ENCODE measurements at regions not wholly inside any gene's neighbourhood (a gene's known extent, or its start where the extent isn't known, plus 50 kb on each side); places are given as distances from the start of the nearest gene placed in this dataset.

DNA sequence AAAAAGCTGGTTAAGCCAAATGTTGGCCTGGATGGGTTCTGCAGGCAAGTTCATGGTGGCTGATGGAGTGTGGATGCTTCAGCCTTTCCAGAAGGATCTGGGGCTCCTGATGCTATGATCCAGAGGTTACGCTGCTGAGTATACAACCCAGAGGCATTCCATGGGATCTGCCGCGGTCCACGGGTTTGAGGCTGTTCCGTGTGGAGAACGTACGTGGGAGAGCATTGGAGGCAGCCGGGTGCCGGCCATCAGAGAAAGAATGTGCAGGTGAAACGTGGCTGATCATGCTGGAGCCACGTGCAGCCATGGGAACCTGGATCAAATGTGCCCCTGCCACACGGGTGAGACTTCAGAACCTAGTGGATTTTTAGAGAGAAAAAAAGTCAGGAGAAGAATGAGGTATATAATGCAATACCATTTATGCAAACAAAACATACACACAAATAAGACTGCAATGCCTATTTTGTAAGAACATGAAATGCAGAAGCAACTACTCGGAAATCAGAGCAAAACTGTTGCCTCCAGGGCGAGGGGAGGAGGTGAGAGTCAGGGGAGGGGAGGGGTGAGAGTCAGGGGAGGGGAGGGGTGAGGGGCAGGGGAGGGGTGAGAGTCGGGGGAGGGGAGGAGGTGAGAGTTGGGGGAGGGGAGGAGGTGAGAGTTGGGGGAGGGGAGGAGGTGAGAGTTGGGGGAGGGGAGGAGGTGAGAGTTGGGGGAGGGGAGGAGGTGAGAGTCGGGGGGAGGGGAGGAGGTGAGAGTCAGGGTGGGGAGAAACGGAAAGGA is 116.5 kb upstream of the C1orf174 start:
- no peak for DNase-seq (ENCODE audit: low spot score)

DNA sequence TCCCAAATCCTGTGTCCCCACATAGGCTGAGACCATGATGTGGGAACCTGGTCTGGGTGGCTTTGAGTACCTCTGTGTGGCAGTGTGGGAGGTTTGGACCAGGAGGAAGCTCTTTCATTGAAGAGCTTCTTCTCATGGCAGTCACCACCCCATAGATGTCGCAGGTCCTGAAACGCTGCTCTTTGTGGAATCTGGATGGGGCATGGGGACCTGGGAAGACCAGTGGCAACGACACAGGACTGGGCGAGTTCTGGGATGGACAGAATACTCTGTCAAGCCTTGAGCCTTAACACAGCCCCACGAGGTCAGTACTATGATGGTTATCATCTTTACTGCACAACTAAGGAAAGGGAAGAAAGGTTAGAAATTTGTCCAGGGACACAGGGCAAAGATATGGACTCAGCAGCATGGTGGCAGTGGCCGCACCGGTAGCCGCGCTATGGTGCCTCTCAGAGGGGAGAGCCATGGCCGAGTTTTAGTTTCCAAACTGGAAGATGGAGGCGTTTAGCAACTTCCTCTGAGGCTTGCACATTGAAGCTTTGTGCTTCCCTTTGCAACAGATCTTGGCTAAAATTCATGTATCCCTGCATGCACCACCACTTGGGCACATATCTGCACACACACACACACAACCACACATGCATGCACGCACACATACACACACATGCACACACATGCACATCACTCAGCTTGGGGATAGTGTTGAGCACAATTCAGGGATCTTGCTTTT is 117.7 kb upstream of the C1orf174 start:
- DNase-seq (ENCODE audit: low spot score), result no peak

DNA sequence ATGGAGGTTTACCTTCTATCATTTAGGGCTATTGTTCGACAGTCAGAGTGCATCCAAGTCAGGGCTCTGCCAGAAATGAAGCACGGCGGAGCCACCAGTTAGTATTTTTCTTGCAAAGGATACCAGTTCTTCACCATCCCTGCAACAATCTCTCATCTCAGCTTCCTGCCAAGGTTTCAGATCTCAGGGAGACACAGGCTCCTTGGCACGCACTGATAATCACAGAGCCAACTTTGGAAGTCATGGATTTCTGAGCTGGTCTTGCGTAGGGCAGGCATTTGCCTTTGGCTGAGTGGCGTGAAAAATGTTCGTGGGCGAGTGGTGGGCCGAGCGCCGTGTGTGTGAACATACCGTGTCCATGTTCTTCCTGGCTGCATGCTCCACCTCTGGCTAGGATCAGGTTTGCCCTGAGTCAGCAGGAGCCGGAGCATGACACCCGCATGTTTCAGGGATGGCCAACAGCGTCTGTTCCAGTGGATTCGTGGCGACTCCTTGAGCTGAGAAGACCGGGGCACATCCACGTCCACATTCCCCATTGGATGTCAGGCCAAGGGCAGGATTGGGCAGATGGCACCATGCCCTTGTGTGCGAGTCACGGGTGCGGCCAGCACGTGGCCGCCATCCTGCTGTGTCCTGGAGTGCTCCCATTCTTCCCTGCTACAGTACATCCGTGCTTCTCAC is 118.5 kb upstream of the C1orf174 start:
- no peak for DNase-seq (ENCODE audit: low spot score)

DNA sequence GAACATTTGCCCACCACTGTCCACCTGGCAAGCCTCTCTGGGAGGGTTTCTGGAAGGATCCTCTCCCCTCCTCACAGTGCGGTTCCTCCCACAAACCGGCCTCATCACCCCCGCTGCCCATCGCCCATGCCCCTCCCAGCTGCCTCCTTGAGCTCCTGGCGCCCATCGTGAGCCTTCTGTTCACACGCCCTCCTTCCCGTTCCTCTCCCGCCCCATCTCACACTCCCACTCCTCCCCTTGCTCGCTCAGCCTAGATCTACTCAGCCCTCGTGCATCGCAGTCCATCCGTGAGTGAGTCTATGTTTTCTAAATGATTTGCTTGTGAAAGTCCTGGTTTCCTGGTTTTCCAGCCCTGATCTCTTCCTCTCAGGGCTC is 119.1 kb upstream of the C1orf174 start:
- no peak for DNase-seq (ENCODE audit: low spot score)

DNA sequence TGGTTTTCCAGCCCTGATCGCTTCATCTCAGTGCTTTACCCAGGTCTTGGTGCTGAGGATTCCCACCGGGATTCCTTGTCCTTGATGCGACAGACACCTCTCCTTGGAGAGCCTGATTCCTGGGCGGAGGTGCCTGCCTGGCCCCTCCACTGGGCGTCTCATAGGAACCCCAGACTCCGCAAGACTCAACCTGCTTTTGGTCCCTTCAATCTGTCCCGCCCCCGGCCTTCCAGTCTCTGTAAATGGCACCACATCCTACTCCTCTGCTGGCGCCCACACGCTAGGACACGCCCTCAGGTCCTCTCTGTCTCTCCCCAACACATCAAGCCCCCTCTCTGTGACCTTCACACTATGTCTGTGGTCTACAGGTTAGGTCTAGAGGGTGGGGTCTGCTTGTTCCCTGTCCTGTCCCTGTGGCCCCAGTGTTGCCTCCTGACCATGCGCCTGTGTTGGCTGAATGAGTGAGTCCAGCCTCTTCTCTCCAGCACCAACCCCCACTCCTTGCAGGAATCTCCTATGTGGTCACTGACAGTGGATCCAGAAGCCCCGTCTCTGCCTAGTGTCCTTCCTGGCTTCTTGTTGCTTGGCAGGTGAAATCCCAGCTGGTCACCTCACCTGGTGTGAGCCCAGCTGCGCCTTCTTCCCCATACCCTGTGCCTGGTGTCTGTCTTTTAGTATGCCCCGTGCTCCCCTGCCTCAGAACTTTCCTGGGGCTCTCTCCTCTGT is 119.7 kb upstream of the C1orf174 start:
- DNase-seq (ENCODE audit: low spot score), result no peak

DNA sequence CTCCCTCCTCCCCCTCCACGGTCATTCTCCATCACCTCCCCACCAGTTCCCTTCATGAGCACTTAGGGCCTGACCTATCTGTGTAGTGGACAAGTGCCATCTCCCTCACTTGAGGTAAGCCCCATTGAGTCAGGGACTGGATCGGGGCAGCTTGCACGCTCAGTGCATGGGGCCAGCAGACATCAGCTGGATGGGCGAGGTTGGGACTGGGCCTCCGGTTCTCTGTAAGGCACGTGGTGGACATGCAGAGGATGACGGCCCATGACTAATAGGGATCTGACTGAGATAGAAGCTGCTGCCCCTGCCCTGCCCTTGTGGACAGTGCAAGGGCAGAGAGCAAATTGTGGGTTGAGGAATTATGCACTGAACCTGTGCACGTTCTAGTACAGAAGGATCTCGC is 120.4 kb upstream of the C1orf174 start:
- no peak for DNase-seq (ENCODE audit: low spot score)

DNA sequence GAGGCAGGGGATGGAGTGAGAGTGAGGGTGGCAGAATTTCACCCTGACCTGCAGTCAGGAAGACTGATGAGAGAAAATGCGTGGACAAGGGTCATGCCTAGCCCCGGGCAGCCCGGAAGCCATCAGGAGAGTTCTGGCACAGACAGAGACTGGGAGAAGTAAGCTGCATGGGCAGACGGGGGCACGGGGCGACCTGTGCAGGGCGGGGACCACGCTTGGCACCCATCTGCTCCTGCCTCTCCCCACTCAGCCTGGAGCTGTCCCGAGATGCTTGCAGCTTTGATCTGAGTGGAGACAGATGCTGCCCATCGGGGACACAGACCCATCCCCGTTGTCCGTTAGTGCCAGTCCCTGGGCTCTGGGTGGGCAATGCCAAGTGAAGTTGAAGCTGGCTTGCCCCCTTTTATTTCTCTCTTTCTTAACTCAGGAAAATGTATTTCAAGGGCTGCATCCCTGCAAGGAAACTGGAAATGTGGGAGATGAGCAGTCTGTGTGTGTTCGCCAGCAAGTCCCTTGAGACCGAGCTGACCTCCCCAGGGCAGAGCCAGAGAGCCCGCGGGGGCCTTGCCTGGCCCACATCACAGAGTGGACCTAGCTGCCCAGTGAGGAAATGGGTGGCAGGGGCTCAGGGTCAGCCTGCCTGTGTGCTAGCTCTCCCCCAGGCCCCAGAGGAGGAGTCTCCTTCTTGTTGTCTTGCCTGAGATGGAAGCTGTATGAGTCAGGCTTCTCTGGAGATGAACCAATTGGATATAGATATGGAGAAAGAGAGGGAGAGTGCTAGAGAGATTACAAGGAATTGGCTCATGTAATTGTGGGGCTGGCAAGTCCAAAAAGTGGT is 121.3 kb upstream of the C1orf174 start:
- DNase-seq (ENCODE audit: low spot score), result no peak

DNA sequence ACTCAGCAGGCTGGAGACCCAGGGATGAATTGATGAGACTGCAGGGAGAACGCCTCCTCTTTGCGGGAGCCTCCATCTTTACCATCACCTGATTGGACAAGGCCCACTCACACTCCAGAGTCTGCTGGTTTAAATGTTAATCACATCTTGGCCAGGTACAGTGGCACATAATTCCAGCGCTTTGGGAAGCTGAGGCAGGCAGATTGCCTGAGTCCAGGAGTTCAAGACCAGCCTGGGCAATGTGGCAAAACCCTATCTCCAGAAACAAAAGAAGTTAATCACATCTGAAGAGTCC is 121.8 kb upstream of the C1orf174 start:
- DNase-seq (ENCODE audit: low spot score), result no peak

DNA sequence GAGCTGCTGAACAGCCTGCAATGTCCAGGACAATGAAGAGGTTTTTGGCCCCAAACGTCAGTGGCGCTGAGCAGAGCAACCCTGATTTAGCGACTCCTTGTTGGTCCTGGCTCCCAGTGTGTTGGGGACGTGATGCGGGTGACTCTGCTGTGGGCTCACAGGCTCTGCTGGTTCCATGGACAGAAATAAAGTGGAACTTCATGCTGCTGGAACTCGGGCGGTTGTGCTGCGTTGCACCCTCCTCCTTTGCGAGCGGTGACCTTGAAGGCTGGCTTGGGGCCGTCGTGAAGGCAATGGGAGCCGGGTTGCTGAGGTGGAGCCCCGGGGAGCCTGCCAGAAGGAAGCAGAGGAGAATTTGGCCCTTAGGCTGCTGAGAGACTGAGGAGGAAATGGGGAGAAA is 122.6 kb upstream of the C1orf174 start:
- no peak for DNase-seq (ENCODE audit: low spot score)

DNA sequence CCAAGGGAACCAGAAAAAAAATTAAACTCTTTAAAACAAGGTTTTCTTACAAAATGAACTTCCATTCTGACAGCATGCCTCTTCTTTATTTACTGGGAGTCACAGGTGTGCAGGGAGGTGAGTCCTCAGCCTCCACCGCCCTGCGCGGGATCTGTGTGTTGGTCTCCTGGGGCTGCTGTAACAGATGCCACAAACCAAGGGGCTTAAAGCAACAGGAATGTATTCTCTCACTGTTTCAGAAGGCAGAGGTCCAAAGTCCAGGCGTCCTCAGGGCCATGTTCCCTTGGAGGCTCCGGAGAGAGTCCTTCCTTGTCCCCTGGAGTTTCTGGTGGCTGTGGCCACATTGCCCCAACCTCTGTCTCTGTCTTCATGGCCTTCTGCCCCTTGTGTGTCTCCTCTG is 123.6 kb upstream of the C1orf174 start:
- no peak for DNase-seq (ENCODE audit: low spot score)

DNA sequence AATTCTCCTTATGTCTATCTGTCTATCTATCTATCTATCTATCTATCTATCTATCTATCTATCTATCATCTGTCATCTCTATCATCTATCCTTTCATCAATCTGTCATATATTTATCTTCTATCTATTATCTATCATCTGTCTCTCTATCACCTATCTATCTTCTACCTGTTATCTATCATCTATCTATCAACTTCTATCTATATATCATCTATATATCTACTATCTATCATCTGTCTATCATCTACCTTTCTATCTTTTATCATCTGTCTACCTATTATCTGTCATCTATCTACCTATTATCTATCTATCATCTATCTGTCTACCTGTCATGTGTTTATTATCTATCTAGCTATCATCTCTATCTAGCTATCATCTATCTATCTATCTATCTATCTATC is 124.7 kb upstream of the C1orf174 start:
- no peak for DNase-seq (ENCODE audit: low spot score)

DNA sequence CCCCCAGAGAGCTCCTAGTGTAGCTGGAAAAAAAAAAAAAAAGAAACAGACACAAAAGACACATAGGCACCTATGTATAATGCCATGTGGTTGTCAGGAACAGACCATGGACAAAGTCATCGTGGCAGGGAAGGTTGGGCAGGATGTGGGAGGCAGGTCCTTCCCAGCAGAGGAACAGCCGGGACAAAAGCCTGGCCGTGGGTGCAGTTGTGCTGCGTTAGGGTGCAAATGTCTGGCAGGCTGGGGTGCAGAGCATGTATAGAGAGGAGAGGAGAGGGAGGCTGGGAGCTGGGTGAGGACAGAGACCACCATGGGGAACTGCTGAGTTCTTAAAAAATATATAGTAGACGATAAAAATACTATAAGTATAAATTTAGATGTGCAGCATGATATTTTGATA is 125.7 kb upstream of the C1orf174 start:
- DNase-seq (ENCODE audit: low spot score), result no peak

DNA sequence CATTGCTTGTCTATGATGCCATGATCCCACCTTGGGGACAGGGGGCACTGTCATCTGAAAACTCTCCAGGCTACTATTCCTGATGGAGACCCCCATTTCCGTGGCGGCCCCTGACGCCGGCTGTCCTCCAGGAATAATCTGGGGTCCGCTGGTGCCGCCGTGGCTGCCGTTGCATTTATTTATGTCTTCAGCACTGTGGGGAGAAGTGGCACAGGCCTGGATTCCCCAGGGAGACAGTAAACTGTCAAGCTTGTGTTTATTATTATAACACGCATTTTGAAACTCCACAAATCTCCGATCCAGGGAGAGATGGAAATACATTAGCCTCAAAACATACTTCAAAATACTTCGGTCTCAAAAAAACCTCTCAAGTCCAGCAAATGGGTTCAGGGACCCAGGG is 126.9 kb upstream of the C1orf174 start:
- no peak for DNase-seq (ENCODE audit: low spot score)

DNA sequence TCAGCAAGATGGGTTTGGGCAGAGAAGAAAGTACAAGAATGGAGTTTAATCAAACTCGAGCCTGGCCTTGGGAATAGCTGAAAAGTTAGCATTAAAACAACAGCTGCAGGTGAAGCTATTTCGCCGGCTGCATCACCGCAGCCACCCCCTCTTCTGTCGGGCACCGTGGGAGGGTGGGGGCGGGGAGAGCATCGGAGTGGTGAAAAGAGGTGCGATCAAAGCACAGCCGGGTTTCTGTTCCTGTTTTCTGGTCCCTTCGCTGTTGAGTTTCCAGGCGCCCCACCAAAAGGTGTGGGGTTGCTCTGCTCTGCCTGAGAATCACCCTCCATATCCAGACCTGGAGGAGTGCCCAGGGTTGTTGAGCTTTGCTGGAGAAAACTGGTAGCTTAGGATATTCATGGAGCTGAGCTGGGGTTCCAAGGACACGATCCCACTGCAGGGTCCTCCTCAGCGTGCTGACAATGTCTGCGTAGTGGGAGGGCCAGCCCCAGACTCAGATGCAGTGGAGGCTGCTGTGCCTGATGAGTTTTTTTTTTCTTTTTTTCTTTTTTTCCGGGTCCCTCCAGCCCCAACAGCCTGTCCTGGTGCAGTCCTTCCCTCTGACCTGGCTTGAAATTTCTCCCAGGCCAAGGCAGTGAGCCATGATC is 127.5 kb upstream of the C1orf174 start:
- no peak for DNase-seq (ENCODE audit: low spot score)

DNA sequence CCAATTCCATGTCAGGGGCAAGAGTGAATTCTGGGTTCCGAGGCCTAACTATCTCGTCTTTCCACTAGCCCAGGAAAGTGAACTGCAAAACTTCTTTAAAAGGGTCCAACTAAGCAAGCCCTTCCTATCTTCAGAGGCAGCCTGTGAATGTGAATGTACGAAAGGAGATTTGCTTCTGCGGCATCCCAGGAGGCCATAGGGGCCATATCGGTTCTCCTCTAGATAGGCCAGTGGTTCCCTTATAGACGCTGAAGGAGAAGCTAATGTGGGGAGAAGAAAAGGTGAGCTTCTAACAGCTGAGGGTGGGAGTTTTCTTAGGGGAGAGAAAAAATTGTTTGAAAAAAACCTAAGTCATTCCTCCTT is 128.0 kb upstream of the C1orf174 start:
- no peak for DNase-seq (ENCODE audit: low spot score)

DNA sequence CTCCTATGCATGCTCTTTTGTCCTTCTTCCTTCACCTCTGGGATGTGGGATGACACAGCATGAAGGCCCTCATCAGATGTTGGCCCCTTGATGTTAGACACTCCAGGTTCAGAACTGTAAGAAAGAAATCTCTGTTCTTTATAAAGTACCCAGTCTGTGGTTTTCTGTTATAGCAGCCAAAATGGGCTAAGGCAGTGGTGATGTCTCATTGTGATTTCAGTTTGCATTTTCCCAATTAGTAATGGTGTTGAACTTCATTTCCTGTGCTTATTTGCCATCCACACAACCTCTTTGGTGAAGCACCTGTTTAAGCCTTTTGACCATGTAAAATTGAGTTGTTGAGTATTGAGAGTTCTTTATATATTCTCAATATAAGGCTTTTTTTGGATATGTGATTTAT is 129.3 kb upstream of the C1orf174 start:
- no peak for DNase-seq (ENCODE audit: low spot score)

DNA sequence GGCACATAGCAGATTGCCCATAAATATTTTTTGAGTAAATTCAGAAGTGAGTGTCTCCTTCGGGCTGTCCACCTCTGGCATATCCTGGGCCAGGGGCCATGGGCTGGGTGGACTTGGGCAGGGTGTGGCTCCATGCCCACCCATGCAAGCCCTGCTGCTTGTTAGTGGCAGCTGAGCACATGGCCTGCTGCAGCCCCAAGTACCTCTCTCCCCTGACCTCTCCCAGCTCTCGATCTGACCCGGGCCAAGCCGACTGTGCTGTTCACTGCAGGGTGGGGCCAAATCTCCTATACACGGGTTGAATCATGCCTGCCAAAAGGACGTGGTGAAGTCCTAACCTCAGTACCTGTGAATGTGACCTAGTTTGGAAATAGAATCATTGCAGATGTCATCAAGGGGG is 132.5 kb upstream of the C1orf174 start:
- no peak for DNase-seq (ENCODE audit: low spot score)

DNA sequence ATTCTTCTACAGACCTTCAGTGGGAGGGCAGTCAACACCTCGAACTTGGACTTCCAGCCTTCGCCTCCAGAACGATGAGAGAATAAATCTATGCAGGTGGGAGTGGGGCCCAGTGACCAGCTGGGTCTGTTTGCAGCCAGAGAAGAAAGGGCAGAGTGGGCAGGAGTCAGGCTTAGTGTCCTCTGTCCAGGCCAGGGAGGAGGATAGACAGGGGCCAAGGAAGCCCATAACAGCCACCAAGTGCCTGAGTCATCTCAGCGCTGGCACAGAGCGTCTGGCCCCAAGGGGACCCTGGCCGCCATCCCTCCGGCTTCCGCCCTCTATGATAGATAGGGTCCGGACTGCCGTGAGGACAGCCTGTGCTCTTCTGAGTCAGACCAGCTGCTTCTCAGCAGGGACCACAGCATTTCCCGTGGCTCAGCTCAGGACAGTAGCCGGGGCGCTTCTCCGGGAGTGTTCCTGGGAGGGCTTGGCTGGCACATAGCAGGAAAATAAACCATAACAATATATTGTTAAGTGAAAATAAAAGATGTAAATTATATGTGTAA is 133.1 kb upstream of the C1orf174 start:
- DNase-seq (ENCODE audit: low spot score), result no peak

DNA sequence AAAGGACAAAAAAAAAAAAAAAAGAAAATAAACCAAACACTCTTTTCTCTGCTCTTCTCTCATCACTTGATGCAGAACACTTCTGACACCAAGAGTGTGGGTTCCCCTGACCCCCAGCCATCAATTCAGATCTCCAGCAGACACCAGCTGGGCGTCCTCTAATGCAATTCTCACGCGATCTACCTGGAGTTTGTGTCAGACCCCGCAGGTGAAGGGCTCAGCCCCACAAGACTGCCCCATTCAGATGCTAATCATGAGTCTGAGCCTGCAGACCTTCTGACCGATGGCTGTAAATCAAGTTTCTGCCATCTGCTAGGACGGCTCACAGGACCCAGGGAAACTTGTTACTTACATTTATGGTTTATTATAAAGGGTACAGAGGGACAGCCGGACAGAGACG is 133.6 kb upstream of the C1orf174 start:
- DNase-seq (ENCODE audit: low spot score), result no peak

DNA sequence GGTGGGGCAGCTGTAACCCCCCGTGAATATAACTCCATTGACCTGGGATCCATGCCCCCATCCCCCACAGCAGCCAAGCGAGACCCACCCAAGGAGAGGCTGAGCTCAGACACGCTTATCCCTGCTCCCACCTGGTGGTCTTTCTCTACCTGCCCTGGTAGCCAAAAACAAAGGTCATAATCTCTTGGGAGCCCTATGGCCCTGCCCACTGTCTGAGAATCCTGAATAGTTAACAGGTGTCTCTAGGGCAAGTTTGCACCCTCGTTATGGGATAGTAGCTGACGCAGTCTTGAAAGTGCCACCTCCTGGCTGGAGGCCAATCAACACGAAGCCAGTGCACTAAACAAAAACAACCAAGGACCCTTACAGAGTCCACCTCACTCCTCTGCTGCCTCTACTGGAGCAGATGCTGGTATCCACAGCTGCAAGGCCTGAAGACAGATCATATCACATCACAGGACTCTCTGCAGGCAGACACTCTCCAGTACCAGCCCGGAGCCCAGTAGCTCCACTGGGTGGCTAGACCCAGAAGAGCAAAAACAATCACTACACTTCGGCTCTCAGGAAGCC is 134.3 kb upstream of the C1orf174 start:
- DNase-seq (ENCODE audit: low spot score), result no peak

DNA sequence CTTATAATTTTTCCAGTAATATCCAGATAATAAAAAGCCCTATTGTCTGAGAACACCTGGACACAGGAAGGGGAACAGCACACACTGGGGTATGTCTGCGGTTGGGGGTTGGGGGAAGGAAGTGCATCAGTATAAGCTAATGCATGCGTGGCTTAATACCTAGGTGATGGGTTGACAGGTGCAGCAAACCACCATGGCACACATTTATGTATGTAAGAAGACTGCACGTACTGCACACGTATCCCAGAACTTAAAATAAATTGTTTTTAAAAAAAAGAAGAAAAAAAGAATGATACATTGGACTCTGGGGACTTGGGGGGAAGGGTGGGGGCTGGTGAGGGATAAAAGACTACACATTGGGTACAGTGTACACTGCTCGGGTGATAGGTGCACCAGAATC is 144.9 kb upstream of the C1orf174 start:
- DNase-seq (ENCODE audit: low spot score), result no peak
